DMS114 treated with DMSO at 0.1 percent for 48 hours (cell line): ENCODE measurements at regions not wholly inside any gene's neighbourhood (a gene's known extent, or its start where the extent isn't known, plus 50 kb on each side); places are given as distances from the start of the nearest gene placed in this dataset.

ENCODE experiments used
- DNase-seq: peaks from one replicate; lab custom pipeline; 2025; ENCODE audit not compliant: unreplicated experiment; lab: John Stamatoyannopoulos, UW

GRCh38 chr2:126515471-126515870 is 140.5 kb upstream of the GYPC start:
- no peak for DNase-seq

- DNase-seq = no peak
Observed at GRCh38 chr2:126518196-126518595, 137.8 kb upstream of the GYPC start.

GRCh38 chr2:126527836-126528490 is 128.0 kb upstream of the GYPC start:
- no peak for DNase-seq

- no peak for DNase-seq
Observed at GRCh38 chr2:126531029-126531428, 124.9 kb upstream of the GYPC start.

GRCh38 chr2:126534478-126534877 is 121.5 kb upstream of the GYPC start:
- no peak for DNase-seq

GRCh38 chr2:126535408-126535807 is 120.5 kb upstream of the GYPC start:
- no peak for DNase-seq

- no peak for DNase-seq
Observed at GRCh38 chr2:126536605-126537200, 119.3 kb upstream of the GYPC start.

- no peak for DNase-seq
Observed at GRCh38 chr2:126539101-126539500, 116.9 kb upstream of the GYPC start.

- DNase-seq = no peak
Observed at GRCh38 chr2:126542247-126542646, 113.7 kb upstream of the GYPC start.

- DNase-seq = no peak
Observed at GRCh38 chr2:126543081-126543480, 112.9 kb upstream of the GYPC start.

GRCh38 chr2:126558029-126558428 is 97.9 kb upstream of the GYPC start:
- DNase-seq = no peak

- no peak for DNase-seq
Observed at GRCh38 chr2:126568734-126569133, 87.2 kb upstream of the GYPC start.

- no peak for DNase-seq
Observed at GRCh38 chr2:126571403-126571802, 84.6 kb upstream of the GYPC start.

- DNase-seq = no peak
Observed at GRCh38 chr2:126575631-126576030, 80.3 kb upstream of the GYPC start.

- DNase-seq = no peak
Observed at GRCh38 chr2:126579868-126580267, 76.1 kb upstream of the GYPC start.

- no peak for DNase-seq
Observed at GRCh38 chr2:126586317-126586716, 69.6 kb upstream of the GYPC start.

- no peak for DNase-seq
Observed at GRCh38 chr2:126599062-126599461, 56.9 kb upstream of the GYPC start.

- no peak for DNase-seq
Observed at GRCh38 chr2:126600742-126601141, 55.2 kb upstream of the GYPC start.

- DNase-seq = no peak
Observed at GRCh38 chr2:126602334-126602733, 53.6 kb upstream of the GYPC start.
